GM10248 (cell line): ENCODE measurements at regions not wholly inside any gene's neighbourhood (a gene's known extent, or its start where the extent isn't known, plus 50 kb on each side); places are given as distances from the start of the nearest gene placed in this dataset.

Source experiments
- CTCF ChIA-PET: fragments of 300-600 bp; sonication (Branson Sonifier 250); formaldehyde crosslinking; extraction: SDS; loops from one replicate; lab custom pipeline; 2021; ENCODE audit warnings: antibody characterized with exemption; lab: Yijun Ruan, JAX
- POLR2A ChIA-PET: fragments of 350-650 bp; sonication (Branson Sonifier 250); formaldehyde crosslinking; extraction: SDS; loops from one replicate; lab custom pipeline; 2020; ENCODE audit warnings: antibody characterized with exemption; lab: Yijun Ruan, JAX
- DNase-seq: peaks from one replicate; pipeline ENCODE4 v3.0.0; 2012; ENCODE audit errors: extremely low spot score
- TF ChIP-seq, protein P1 (sequence below): IDR thresholded peaks from 2 replicates; pipeline ENCODE4 v1.5.1; 2012; ENCODE audit warnings: mild to moderate bottlenecking, low read depth; ENCODE audit errors: extremely low read depth, missing control alignments, control extremely low read depth

GRCh38 chr15:87573039-87573438 lies 683.5 kb downstream of the NTRK3 start:
- CTCF ChIA-PET: no interaction called here
- POLR2A ChIA-PET: no interaction called here
- no peak for DNase-seq
- TF ChIP-seq, protein P1, sequence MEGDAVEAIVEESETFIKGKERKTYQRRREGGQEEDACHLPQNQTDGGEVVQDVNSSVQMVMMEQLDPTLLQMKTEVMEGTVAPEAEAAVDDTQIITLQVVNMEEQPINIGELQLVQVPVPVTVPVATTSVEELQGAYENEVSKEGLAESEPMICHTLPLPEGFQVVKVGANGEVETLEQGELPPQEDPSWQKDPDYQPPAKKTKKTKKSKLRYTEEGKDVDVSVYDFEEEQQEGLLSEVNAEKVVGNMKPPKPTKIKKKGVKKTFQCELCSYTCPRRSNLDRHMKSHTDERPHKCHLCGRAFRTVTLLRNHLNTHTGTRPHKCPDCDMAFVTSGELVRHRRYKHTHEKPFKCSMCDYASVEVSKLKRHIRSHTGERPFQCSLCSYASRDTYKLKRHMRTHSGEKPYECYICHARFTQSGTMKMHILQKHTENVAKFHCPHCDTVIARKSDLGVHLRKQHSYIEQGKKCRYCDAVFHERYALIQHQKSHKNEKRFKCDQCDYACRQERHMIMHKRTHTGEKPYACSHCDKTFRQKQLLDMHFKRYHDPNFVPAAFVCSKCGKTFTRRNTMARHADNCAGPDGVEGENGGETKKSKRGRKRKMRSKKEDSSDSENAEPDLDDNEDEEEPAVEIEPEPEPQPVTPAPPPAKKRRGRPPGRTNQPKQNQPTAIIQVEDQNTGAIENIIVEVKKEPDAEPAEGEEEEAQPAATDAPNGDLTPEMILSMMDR: no peak

DNA sequence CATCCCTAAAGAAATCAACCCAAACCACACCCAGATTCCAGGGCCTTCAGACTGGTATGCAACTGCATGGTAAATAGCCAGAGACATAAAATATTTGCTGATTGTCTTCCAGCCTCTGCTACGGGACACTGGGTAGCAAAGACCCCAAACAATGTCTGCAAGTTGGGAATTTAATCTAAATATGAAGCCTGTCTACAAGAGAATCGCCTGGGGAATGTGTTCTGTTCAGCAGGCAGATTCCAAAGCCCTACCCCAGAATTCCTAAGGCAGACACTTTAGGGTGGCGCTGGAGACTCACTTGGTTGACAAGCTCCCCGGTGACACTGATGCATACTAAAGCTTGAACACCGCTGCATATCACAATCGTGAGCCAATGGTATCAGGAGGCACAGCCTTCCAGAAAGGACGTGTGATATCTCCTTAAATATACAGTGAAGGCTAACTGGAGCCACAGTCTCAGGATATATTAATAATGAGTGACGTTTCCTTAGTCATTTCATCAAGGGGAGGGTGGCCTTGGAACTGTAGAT lies 684.1 kb downstream of the NTRK3 start:
- no peak for DNase-seq
- CTCF ChIA-PET: no interaction called here
- POLR2A ChIA-PET: no interaction called here
- TF ChIP-seq, protein P1: no peak

DNA sequence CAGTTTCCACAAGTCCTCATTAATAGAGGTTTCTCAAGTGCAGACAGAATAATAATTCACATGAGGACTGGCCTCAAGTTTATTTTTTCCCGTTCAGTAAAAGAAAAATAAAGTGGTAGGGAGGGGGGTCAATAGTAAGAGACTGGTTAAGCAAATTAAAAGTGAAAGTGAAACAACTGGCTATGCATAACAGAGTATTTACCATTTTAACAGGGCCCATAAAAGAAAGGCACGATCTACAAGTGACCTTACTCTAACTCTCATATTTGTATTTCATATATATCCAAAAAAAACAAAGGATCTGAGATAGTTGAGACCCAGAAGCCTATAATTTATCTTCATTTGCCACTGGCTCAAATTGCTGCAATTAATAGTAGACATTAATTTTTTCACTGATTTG lies 686.3 kb downstream of the NTRK3 start:
- no peak for DNase-seq
- POLR2A ChIA-PET: no interaction called here
- CTCF ChIA-PET: no interaction called here
- TF ChIP-seq, protein P1: no peak

DNA sequence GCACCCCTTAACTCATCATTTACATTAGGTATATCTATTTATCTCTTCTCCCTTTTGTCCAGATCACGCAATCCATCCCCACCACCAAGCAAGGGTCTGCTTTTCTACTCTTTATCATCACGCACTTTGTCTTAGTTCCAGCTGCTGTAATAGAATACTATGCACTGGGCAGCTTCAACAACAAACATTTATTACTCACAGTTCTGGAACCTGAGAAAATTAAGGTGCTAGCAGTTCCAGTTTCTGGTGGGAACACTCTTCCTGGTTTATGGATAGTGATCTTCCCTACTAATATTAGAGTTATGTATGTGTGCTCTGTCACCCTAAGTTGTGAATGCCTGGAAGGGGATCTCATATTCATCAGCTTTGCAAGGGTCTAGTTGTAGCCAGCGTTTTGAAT lies 687.0 kb downstream of the NTRK3 start:
- POLR2A ChIA-PET: no interaction called here
- TF ChIP-seq, protein P1: no peak
- CTCF ChIA-PET: no interaction called here

GRCh38 chr15:87567406-87568030 lies 689.0 kb downstream of the NTRK3 start:
- no peak for DNase-seq
- ChIA-PET CTCF (no interaction called here), POLR2A (no interaction called here)
- TF ChIP-seq, protein P1: no peak

More for the DNA sequence above, 687.0 kb downstream of the NTRK3 start:
- DNase-seq: no peak

GRCh38 chr15:87566236-87566635 lies 690.3 kb downstream of the NTRK3 start:
- CTCF ChIA-PET: no interaction called here
- DNase-seq: no peak
- POLR2A ChIA-PET: no interaction called here
- TF ChIP-seq, protein P1: no peak
